HCT116 (cell line): ENCODE measurements at regions not wholly inside any gene's neighbourhood (a gene's known extent, or its start where the extent isn't known, plus 50 kb on each side); places are given as distances from the start of the nearest gene placed in this dataset.

Source experiments
- ATAC-seq: fragments of 200-7000 bp; cut with Tn5 transposase; 2 replicates; pipeline ENCODE4 v1.9.1; 2020; ENCODE audit warnings: mild to moderate bottlenecking, moderate library complexity
- BruUV-seq: library from RNA; stranded (reverse); fragments of 400-500 nt; replicated peaks from 2 replicates; lab custom pipeline; 2021; lab: Mats Ljungman, UMichigan
- CTCF ChIA-PET: fragments of 300-600 bp; sonication (Branson Sonifier 250); formaldehyde crosslinking; loops from one replicate; lab custom pipeline; 2021; ENCODE audit warnings: antibody characterized with exemption; lab: Charles Lee
- POLR2A ChIA-PET: fragments of 300-600, 350-600 bp; sonication (Branson Sonifier 250); formaldehyde crosslinking; loops from one replicate; lab custom pipeline; 2021; ENCODE audit warnings: antibody characterized with exemption; lab: Charles Lee
- RAD21 ChIA-PET, 2 experiments: fragments of 300-600 bp; sonication (Branson Sonifier 250); formaldehyde crosslinking; loops; one replicate each; lab custom pipeline; 2023; ENCODE audit warnings: low total read pairs in 2 of 2; ENCODE audit not compliant: uncharacterized antibody in 2 of 2, unreplicated experiment in 2 of 2, low non-redundant PET in 1 of 2; lab: Charles Lee
- DNase-seq: peaks from one replicate; pipeline ENCODE4 v3.0.0-alpha.2; 2010; ENCODE audit warnings: low read depth, low spot score
- H2AFZ ChIP-seq: fragments of 200-600 bp; shearing (Covaris generic), sonication (generic); 2 replicates; pipeline ENCODE4 v1.6.1; 2017; ENCODE audit warnings: low read depth, mixed run types, mixed read lengths, antibody characterized with exemption, low read length; ENCODE audit not compliant: poor library complexity, severe bottlenecking
- H3K27ac ChIP-seq: 2 replicates; pipeline ENCODE4 v1.5.1; 2012; ENCODE audit warnings: low read depth, low read length
- H3K27me3 ChIP-seq: fragments of 200-600 bp; sonication (generic); 2 replicates; pipeline ENCODE4 v1.6.1; 2016; ENCODE audit warnings: mixed run types, low read length, mixed read lengths; ENCODE audit not compliant: insufficient read depth
- H3K36me3 ChIP-seq, 2 experiments: fragments of 200-500 bp in 1 of 2; fragments of 200-600 bp in 1 of 2; sonication (Bioruptor generic) in 1 of 2; sonication (generic) in 1 of 2; 2 replicates each; pipeline versions ENCODE4 v1.5.1 to v1.6.1; 2014 to 2016; ENCODE audit warnings: low read length in 2 of 2, inconsistent platforms in 1 of 2, mixed read lengths in 1 of 2, mixed run types in 1 of 2; ENCODE audit not compliant: insufficient read depth in 2 of 2, control insufficient read depth in 1 of 2
- H3K4me1 ChIP-seq, 2 experiments: fragments of 200-600 bp in 1 of 2; sonication (generic) in 1 of 2; 2 replicates each; pipeline versions ENCODE4 v1.5.1 to v1.6.1; 2012 to 2017; ENCODE audit warnings: low read length in 2 of 2, inconsistent platforms in 1 of 2, mild to moderate bottlenecking in 1 of 2, mixed read lengths in 1 of 2, mixed run types in 1 of 2, moderate library complexity in 1 of 2; ENCODE audit not compliant: insufficient read depth in 2 of 2, control insufficient read depth in 1 of 2
- H3K4me2 ChIP-seq: fragments of 200-600 bp; sonication (generic); 2 replicates; pipeline ENCODE4 v1.6.1; 2017; ENCODE audit warnings: mixed run types, low read length, mixed read lengths
- H3K4me3 ChIP-seq, 2 experiments: fragments of 200-600 bp in 1 of 2; sonication (generic) in 1 of 2; replicated peaks in 1 of 2; 2 replicates each; pipeline ENCODE4 v1.5.1; 2011 to 2016; ENCODE audit warnings: low read length in 2 of 2, control low read depth in 1 of 2, low read depth in 1 of 2, mild to moderate bottlenecking in 1 of 2, mixed read lengths in 1 of 2, mixed run types in 1 of 2
- H3K79me2 ChIP-seq: fragments of 200-600 bp; sonication (generic); 2 replicates; pipeline ENCODE4 v1.6.1; 2017; ENCODE audit warnings: mild to moderate bottlenecking, mixed run types, low read length, moderate library complexity, mixed read lengths; ENCODE audit not compliant: insufficient read depth
- H3K9ac ChIP-seq: fragments of 200-600 bp; sonication (generic); 2 replicates; pipeline ENCODE4 v1.6.1; 2016; ENCODE audit warnings: low read length, mixed read lengths
- H3K9me2 ChIP-seq: fragments of 200-600 bp; sonication (generic), shearing (Covaris generic); 2 replicates; pipeline ENCODE4 v1.6.1; 2017; ENCODE audit warnings: mixed run types, mild to moderate bottlenecking, moderate library complexity; ENCODE audit not compliant: insufficient read depth
- H3K9me3 ChIP-seq, 2 experiments: fragments of 200-500 bp in 1 of 2; fragments of 200-600 bp in 1 of 2; sonication (Bioruptor generic) in 1 of 2; sonication (generic) in 1 of 2; 2 replicates each; pipeline ENCODE4 v1.6.1; 2014 to 2017; ENCODE audit warnings: low read length in 2 of 2, mixed read lengths in 2 of 2, inconsistent platforms in 1 of 2, low read depth in 1 of 2, mild to moderate bottlenecking in 1 of 2, mixed run types in 1 of 2, moderate library complexity in 1 of 2; ENCODE audit not compliant: control insufficient read depth in 1 of 2, insufficient read depth in 1 of 2
- H4K20me1 ChIP-seq: fragments of 200-600 bp; sonication (generic), shearing (Covaris generic); 2 replicates; pipeline ENCODE4 v1.6.1; 2017; ENCODE audit warnings: mixed run types, mild to moderate bottlenecking, moderate library complexity; ENCODE audit not compliant: insufficient read depth
- CBX3 ChIP-seq: IDR thresholded peaks from 2 replicates; pipeline ENCODE4 v1.6.1; 2012; ENCODE audit warnings: low read depth
- CTCF ChIP-seq, 3 experiments: fragments of 200-600 bp in 1 of 3; sonication (generic) in 1 of 3; IDR thresholded peaks in 2 of 3; conservative IDR thresholded peaks in 1 of 3; 2 replicates each; pipeline ENCODE4 v1.5.1; 2012 to 2017; ENCODE audit warnings: low read depth in 2 of 3, low read length in 2 of 3, antibody characterized with exemption in 1 of 3, borderline replicate concordance in 1 of 3, control low read depth in 1 of 3, mild to moderate bottlenecking in 1 of 3, mixed read lengths in 1 of 3, mixed run types in 1 of 3, moderate library complexity in 1 of 3; ENCODE audit not compliant: insufficient read depth in 1 of 3
- ELF1 ChIP-seq: IDR thresholded peaks from 2 replicates; pipeline ENCODE4 v1.6.1; 2012; ENCODE audit warnings: low read depth, borderline replicate concordance
- EZH2 ChIP-seq: fragments of 200-600 bp; sonication (generic); IDR thresholded peaks from 2 replicates; pipeline ENCODE4 v1.6.1; 2017; ENCODE audit warnings: antibody characterized with exemption, mixed run types
- EZH2phosphoT487 ChIP-seq: fragments of 200-600 bp; IDR thresholded peaks from 2 replicates; pipeline ENCODE4 v1.6.1; 2018; ENCODE audit warnings: antibody characterized with exemption, borderline replicate concordance
- FOSL1 ChIP-seq: IDR thresholded peaks from 2 replicates; pipeline ENCODE4 v1.6.1; 2012; ENCODE audit warnings: low read depth
- MAX ChIP-seq: IDR thresholded peaks from 2 replicates; pipeline ENCODE4 v1.6.1; 2012
- POLR2AphosphoS5 ChIP-seq: IDR thresholded peaks from 2 replicates; pipeline ENCODE4 v1.6.1; 2011; ENCODE audit warnings: mild to moderate bottlenecking, low read depth, low read length, moderate library complexity
- RAD21 ChIP-seq: IDR thresholded peaks from 2 replicates; pipeline ENCODE4 v1.6.1; 2012; ENCODE audit warnings: low read depth, mild to moderate bottlenecking
- SIN3A ChIP-seq: IDR thresholded peaks from 2 replicates; pipeline ENCODE4 v1.6.1; 2012; ENCODE audit warnings: low read depth
- SP1 ChIP-seq: IDR thresholded peaks from 2 replicates; pipeline ENCODE4 v1.6.1; 2012; ENCODE audit warnings: low read depth
- SRF ChIP-seq: IDR thresholded peaks from 2 replicates; pipeline ENCODE4 v1.6.1; 2012; ENCODE audit warnings: low read depth
- TCF7L2 ChIP-seq: IDR thresholded peaks from 2 replicates; pipeline ENCODE4 v1.7.0; 2011; ENCODE audit warnings: borderline replicate concordance, inconsistent platforms; ENCODE audit not compliant: insufficient read depth, insufficient read length; ENCODE audit errors: extremely low read depth
- YY1 ChIP-seq: IDR thresholded peaks from 2 replicates; pipeline ENCODE4 v1.6.1; 2011; ENCODE audit warnings: low read length, low read depth, moderate library complexity, mild to moderate bottlenecking; ENCODE audit not compliant: insufficient replicate concordance; ENCODE audit errors: extremely low read depth
- ZBTB33 ChIP-seq: IDR thresholded peaks from 2 replicates; pipeline ENCODE4 v1.6.1; 2011; ENCODE audit warnings: mild to moderate bottlenecking, low read length, moderate library complexity; ENCODE audit not compliant: insufficient replicate concordance; ENCODE audit errors: extremely low read depth
- ZFX ChIP-seq: fragments of 450-650 bp; IDR thresholded peaks from 2 replicates; pipeline ENCODE4 v1.6.1; 2017
- ZNF274 ChIP-seq: fragments of 200-500 bp; sonication (Bioruptor generic); IDR thresholded peaks from 2 replicates; pipeline ENCODE4 v1.6.1; 2014; ENCODE audit warnings: mild to moderate bottlenecking, low read depth, low read length, inconsistent platforms
- intact Hi-C: fragments of 100-400 bp; cut with micrococcal nuclease; formaldehyde crosslinking; loops from 2 replicates; pipeline ENCODE4 v1.10.0; 2022

- Histone ChIP-seq H3K9me3 (peaks cover 0 to 4% of the 10 kb centered on the region in 2 experiments; a peak in 1 of 4 replicates), H4K20me1 (no peaks in the 10 kb centered on the region), H2AFZ (no peak overlapping the region), H3K27me3 (no peaks in the 10 kb centered on the region), H3K79me2 (no peaks in the 10 kb centered on the region), H3K9me2 (no peaks in the 10 kb centered on the region), H3K27ac (no peak overlapping the region), H3K9ac (no peak overlapping the region), H3K4me1 (no peaks in the 10 kb centered on the region), H3K4me2 (no peak overlapping the region), H3K4me3 (no peak overlapping the region), H3K36me3 (no peaks in the 10 kb centered on the region)
- TF ChIP-seq SIN3A (no peak), SRF (no peak), MAX (no peak), SP1 (no peak)
- DNase-seq (no peak), ATAC-seq (no peak)
- BruUV-seq = no TSS peak
- POLR2A ChIA-PET = no interaction called here
- CTCF ChIA-PET = no interaction called here
- RAD21 ChIA-PET = no interaction called here
- intact Hi-C loops = no loop called here
Measured at GRCh38 chr1:80099713-80100112, 1093.2 kb upstream of the ADGRL4 start.

GRCh38 chr1:80085067-80085466 lies 1078.5 kb upstream of the ADGRL4 start:
- POLR2A ChIA-PET = no interaction called here
- no peak overlapping the region for H2AFZ ChIP-seq
- no peaks in the 10 kb centered on the region for H3K27me3 ChIP-seq
- ATAC-seq (no peak), DNase-seq (no peak)
- no peaks in the 10 kb centered on the region for H3K9me2 ChIP-seq
- BruUV-seq = no TSS peak
- no peaks in the 10 kb centered on the region for H4K20me1 ChIP-seq
- intact Hi-C loops = no loop called here
- H3K4me3 ChIP-seq = no peak overlapping the region
- H3K79me2 ChIP-seq = no peaks in the 10 kb centered on the region
- no peaks in the 10 kb centered on the region for H3K36me3 ChIP-seq
- no peak overlapping the region for H3K4me2 ChIP-seq
- no peak overlapping the region for H3K27ac ChIP-seq
- RAD21 ChIA-PET = no interaction called here
- H3K9me3 ChIP-seq = no peaks in the 10 kb centered on the region
- H3K9ac ChIP-seq = no peak overlapping the region
- no peaks in the 10 kb centered on the region for H3K4me1 ChIP-seq
- CTCF ChIA-PET = no interaction called here
- TF ChIP-seq EZH2phosphoT487 = no peak
- TF ChIP-seq CBX3 = no peak
- no peak for TF ChIP-seq EZH2
- TF ChIP-seq POLR2AphosphoS5 = no peak
- TF ChIP-seq RAD21 = no peak
- no peak for TF ChIP-seq SP1
- TF ChIP-seq ZFX = no peak
- no peak for TF ChIP-seq YY1
- TF ChIP-seq FOSL1 = no peak
- TF ChIP-seq ELF1 = no peak
- TF ChIP-seq ZBTB33 = no peak
- TF ChIP-seq CTCF (IDR thresholded peaks at IDR 0.05 in 2 of 3, conservative IDR thresholded peaks at IDR 0.05 in 1 of 3; ENCODE audit: borderline replicate concordance in 1 of 3, insufficient read depth in 1 of 3, low read depth in 2 of 3, low read length in 2 of 3) = no peak
- TF ChIP-seq ZNF274 = no peak
- no peak for TF ChIP-seq MAX
- no peak for TF ChIP-seq TCF7L2
